ENCODE measurements at regions not wholly inside any gene's neighbourhood (a gene's known extent, or its start where the extent isn't known, plus 50 kb on each side); places are given as distances from the start of the nearest gene placed in this dataset.

DNA sequence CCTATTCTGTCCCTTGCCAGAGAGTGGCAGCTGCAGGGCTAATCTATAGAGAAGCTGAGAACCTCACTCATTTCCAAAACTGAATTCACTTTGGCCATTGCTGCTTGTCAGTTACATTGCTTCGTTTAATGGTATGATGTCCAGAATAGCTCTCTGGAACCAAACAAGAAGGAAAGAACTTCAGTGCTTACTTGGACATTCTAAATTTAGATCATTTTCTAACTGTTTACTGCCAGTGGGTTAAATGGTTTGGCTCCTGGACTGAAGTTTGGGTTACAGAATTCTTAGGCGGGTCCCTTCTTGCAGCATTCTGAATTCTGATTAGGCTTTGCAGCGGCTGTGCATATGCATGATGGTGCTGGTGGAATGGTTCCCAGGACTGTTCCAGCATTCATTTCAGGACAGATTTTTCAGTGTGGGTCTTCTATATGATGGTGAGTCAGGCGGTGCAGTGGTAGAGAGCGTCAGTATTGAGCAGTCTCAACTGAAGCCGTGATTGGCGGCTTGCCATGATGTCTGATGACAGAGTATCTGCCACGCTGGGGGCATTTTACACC lies 148.7 kb downstream of the DYRK2 start:
- TF ChIP-seq, protein P1, sequence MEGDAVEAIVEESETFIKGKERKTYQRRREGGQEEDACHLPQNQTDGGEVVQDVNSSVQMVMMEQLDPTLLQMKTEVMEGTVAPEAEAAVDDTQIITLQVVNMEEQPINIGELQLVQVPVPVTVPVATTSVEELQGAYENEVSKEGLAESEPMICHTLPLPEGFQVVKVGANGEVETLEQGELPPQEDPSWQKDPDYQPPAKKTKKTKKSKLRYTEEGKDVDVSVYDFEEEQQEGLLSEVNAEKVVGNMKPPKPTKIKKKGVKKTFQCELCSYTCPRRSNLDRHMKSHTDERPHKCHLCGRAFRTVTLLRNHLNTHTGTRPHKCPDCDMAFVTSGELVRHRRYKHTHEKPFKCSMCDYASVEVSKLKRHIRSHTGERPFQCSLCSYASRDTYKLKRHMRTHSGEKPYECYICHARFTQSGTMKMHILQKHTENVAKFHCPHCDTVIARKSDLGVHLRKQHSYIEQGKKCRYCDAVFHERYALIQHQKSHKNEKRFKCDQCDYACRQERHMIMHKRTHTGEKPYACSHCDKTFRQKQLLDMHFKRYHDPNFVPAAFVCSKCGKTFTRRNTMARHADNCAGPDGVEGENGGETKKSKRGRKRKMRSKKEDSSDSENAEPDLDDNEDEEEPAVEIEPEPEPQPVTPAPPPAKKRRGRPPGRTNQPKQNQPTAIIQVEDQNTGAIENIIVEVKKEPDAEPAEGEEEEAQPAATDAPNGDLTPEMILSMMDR (IDR thresholded peaks at IDR 0.05; ENCODE audit: low read depth, low read length, poor library complexity, severe bottlenecking): no peak
- TF ChIP-seq EZH2phosphoT487 (IDR thresholded peaks at IDR 0.05; ENCODE audit: borderline replicate concordance, low read length): no peak
- H3K4me3 ChIP-seq (ENCODE audit: low read length): no peak overlapping the region
- H4K20me1 ChIP-seq (ENCODE audit: control insufficient read depth, insufficient read depth, low read depth, low read length): no peaks in the 10 kb centered on the region
- no peak overlapping the region for H3K4me2 ChIP-seq (ENCODE audit: low read length)
- H3K9me2 ChIP-seq (replicated peaks; ENCODE audit: control insufficient read depth, low read length): no peaks in the 10 kb centered on the region
- no peaks in the 10 kb centered on the region for H3K36me3 ChIP-seq (ENCODE audit: control insufficient read depth, low read length)
- 0 out of 2 replicates have a peak, but pooled peaks cover 5% of the 10 kb centered on the region for H3K4me1 ChIP-seq (ENCODE audit: control insufficient read depth, low read length)
- no peak overlapping the region for H3K27ac ChIP-seq (ENCODE audit: low read depth, low read length)
- no peaks in the 10 kb centered on the region for H3K79me2 ChIP-seq (ENCODE audit: control insufficient read depth, low read length)
- H3F3A ChIP-seq (ENCODE audit: control insufficient read depth, insufficient read depth): no peaks in the 10 kb centered on the region
- H3K27me3 ChIP-seq (ENCODE audit: control insufficient read depth, low read length): no peaks in the 10 kb centered on the region
- no peaks in the 10 kb centered on the region for H3K9me3 ChIP-seq (ENCODE audit: control insufficient read depth, insufficient read depth, low read length)

DNA sequence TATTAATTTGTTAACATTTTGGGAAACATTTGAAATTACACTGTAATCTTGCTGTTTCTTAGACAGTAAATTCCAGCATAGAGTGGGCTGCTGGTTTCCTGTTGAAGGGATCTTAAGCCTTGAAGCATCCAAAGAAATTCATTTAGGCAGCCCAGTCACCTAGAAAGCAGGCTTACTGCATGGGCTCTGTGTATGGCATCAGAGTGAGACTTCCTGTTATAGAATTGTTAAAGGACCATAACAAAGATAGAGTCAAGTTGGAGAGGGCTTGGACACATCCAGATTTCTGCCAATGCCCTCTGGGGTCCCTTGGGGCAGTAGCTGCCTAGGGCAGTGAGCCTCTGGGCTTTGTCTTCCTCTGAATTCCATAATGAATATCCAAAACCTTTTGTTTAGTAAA lies 149.2 kb downstream of the DYRK2 start:
- H3K4me3 ChIP-seq (ENCODE audit: low read length): no peak overlapping the region
- H3F3A ChIP-seq (ENCODE audit: control insufficient read depth, insufficient read depth): no peaks in the 10 kb centered on the region
- no peaks in the 10 kb centered on the region for H3K27me3 ChIP-seq (ENCODE audit: control insufficient read depth, low read length)
- H3K36me3 ChIP-seq (ENCODE audit: control insufficient read depth, low read length): no peaks in the 10 kb centered on the region
- 0 out of 2 replicates have a peak, but pooled peaks cover 5% of the 10 kb centered on the region for H3K4me1 ChIP-seq (ENCODE audit: control insufficient read depth, low read length)
- no peaks in the 10 kb centered on the region for H3K9me3 ChIP-seq (ENCODE audit: control insufficient read depth, insufficient read depth, low read length)
- no peaks in the 10 kb centered on the region for H3K9me2 ChIP-seq (replicated peaks; ENCODE audit: control insufficient read depth, low read length)
- TF ChIP-seq, protein P1 (IDR thresholded peaks at IDR 0.05; ENCODE audit: low read depth, low read length, poor library complexity, severe bottlenecking): no peak
- TF ChIP-seq EZH2phosphoT487 (IDR thresholded peaks at IDR 0.05; ENCODE audit: borderline replicate concordance, low read length): no peak
- H3K4me2 ChIP-seq (ENCODE audit: low read length): no peak overlapping the region
- no peaks in the 10 kb centered on the region for H3K79me2 ChIP-seq (ENCODE audit: control insufficient read depth, low read length)
- no peak overlapping the region for H3K27ac ChIP-seq (ENCODE audit: low read depth, low read length)
- no peaks in the 10 kb centered on the region for H4K20me1 ChIP-seq (ENCODE audit: control insufficient read depth, insufficient read depth, low read depth, low read length)

DNA sequence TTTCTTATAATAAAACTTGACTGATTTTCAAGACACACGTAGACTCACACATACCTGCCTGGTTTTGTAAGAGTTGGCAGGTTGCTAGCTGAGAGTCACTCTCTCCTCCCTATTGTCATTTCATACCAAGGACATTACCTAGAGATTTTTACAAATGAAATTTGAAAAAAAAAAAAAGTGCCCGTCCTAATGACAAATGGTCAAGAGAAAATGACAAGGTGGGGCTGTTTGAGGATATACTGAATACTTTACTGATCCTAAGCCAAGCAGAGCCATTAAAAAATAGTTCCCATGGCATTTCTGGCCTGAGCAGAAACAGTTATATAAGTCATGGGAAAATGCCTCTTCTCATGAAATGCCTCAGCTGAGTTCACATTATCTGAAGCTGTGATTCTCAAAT lies 150.2 kb downstream of the DYRK2 start:
- Histone ChIP-seq H3K4me1 (ENCODE audit: control insufficient read depth, low read length) (peaks cover 11% of the 10 kb centered on the region), H3K36me3 (ENCODE audit: control insufficient read depth, low read length) (no peaks in the 10 kb centered on the region), H3K4me3 (ENCODE audit: low read length) (no peak overlapping the region), H3F3A (ENCODE audit: control insufficient read depth, insufficient read depth) (no peaks in the 10 kb centered on the region), H3K4me2 (ENCODE audit: low read length) (no peak overlapping the region), H3K27ac (ENCODE audit: low read depth, low read length) (no peak overlapping the region), H3K9me2 (replicated peaks; ENCODE audit: control insufficient read depth, low read length) (no peaks in the 10 kb centered on the region), H4K20me1 (ENCODE audit: control insufficient read depth, insufficient read depth, low read depth, low read length) (no peaks in the 10 kb centered on the region), H3K9me3 (ENCODE audit: control insufficient read depth, insufficient read depth, low read length) (no peaks in the 10 kb centered on the region), H3K79me2 (ENCODE audit: control insufficient read depth, low read length) (no peaks in the 10 kb centered on the region), H3K27me3 (ENCODE audit: control insufficient read depth, low read length) (no peaks in the 10 kb centered on the region)
- TF ChIP-seq, protein P1 (IDR thresholded peaks at IDR 0.05; ENCODE audit: low read depth, low read length, poor library complexity, severe bottlenecking): no peak
- no peak for TF ChIP-seq EZH2phosphoT487 (IDR thresholded peaks at IDR 0.05; ENCODE audit: borderline replicate concordance, low read length)
